ENCODE measurements at regions not wholly inside any gene's neighbourhood (a gene's known extent, or its start where the extent isn't known, plus 50 kb on each side); places are given as distances from the start of the nearest gene placed in this dataset.
A peak's percentile ranks its signal among the peaks of the same experiment; 100 is the strongest.
"Not testable (repeated sequence)": the region's sequence is repeated elsewhere in the genome, so short reads cannot be mapped to it uniquely, and the experiment has no call there.

- H3K27me3 ChIP-seq: no peaks in the 10 kb centered on the region
- no peak for DNase-seq (ENCODE audit: extremely low spot score in 2 of 2)
- H3K27ac ChIP-seq: no peak overlapping the region
- intact Hi-C loops (cut with DNase I): no loop called here
- no peaks in the 10 kb centered on the region for H3K36me3 ChIP-seq
- TF ChIP-seq POLR2AphosphoS5 (IDR thresholded peaks at IDR 0.05; ENCODE audit: insufficient read depth in 1 of 2, low read depth in 1 of 2) (no peak), POLR2A (IDR thresholded peaks at IDR 0.05) (no peak), CTCF (IDR thresholded peaks at IDR 0.05) (no peak)
- H3K4me3 ChIP-seq: no peak overlapping the region
- no peaks in the 10 kb centered on the region for H3K4me1 ChIP-seq
- H3K9me3 ChIP-seq: no peaks in the 10 kb centered on the region
Measured at GRCh38 chr16:24653725-24654124, 75.7 kb upstream of the TNRC6A start.

- DNase-seq (ENCODE audit: extremely low spot score in 2 of 2); H3K4me3 ChIP-seq; H3K9me3 ChIP-seq; H3K27ac ChIP-seq; intact Hi-C loops (cut with DNase I); H3K27me3 ChIP-seq; H3K36me3 ChIP-seq: not testable (repeated sequence)
- H3K4me1 ChIP-seq: peaks cover 28% of the 10 kb centered on the region
Measured at GRCh38 chr16:24665942-24666341, 63.5 kb upstream of the TNRC6A start.

GRCh38 chr16:24667244-24667764, 62.1 kb upstream of the TNRC6A start:
- peaks cover 29% of the 10 kb centered on the region for H3K4me1 ChIP-seq
- no peak overlapping the region for H3K4me3 ChIP-seq
- no peaks in the 10 kb centered on the region for H3K27me3 ChIP-seq
- DNase-seq (ENCODE audit: extremely low spot score in 2 of 2): no peak
- TF ChIP-seq POLR2A (IDR thresholded peaks at IDR 0.05): no peak
- TF ChIP-seq CTCF (IDR thresholded peaks at IDR 0.05): no peak
- TF ChIP-seq POLR2AphosphoS5 (IDR thresholded peaks at IDR 0.05; ENCODE audit: insufficient read depth in 1 of 2, low read depth in 1 of 2): no peak
- H3K9me3 ChIP-seq: no peaks in the 10 kb centered on the region
- no peaks in the 10 kb centered on the region for H3K36me3 ChIP-seq
- intact Hi-C loops (cut with DNase I): no loop called here
- H3K27ac ChIP-seq: no peak overlapping the region

DNA sequence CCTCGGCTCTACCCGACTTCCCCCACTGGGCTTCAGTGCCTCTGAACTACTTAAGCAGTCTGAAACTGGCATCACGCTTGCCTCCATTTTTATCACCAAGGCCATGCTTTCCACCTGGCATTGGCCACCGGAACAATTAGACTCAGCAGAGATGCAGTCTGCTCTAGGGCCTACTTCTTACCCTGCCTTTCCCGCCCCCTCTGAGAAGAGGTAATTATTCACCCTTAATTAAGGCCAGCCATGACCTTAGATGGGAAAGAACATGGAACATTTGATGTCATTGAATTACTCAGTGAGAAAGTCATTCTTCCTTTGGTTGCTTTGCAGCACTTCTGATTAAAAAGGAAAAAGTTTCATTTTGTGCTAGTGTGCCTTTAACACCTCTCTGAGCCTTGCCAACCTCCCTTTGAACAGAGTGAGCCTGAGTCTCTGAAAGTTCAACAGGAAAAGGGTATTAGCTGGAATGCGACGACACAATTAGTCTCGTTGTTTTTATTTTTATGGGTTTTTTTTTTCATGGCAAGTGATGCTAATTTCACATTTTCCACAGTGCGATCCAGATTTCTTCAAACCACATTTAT, 60.9 kb upstream of the TNRC6A start:
- peak overlapping the region; percentile 84 for H3K27ac ChIP-seq
- intact Hi-C loops (cut with DNase I): loop anchor here (1.0 kb wide), 1 partner anchor 22 kb away; no protein-coding TSS in a partner anchor
- TF ChIP-seq POLR2AphosphoS5 (IDR thresholded peaks at IDR 0.05; ENCODE audit: insufficient read depth in 1 of 2, low read depth in 1 of 2): no peak
- no peak for TF ChIP-seq CTCF (IDR thresholded peaks at IDR 0.05)
- no peak for TF ChIP-seq POLR2A (IDR thresholded peaks at IDR 0.05)
- no peak overlapping the region for H3K4me3 ChIP-seq
- DNase-seq (ENCODE audit: extremely low spot score in 2 of 2): peak in 1 of 2 donors; percentile 92
- H3K4me1 ChIP-seq: peaks cover 29% of the 10 kb centered on the region
- H3K9me3 ChIP-seq: no peaks in the 10 kb centered on the region
- no peaks in the 10 kb centered on the region for H3K27me3 ChIP-seq
- no peaks in the 10 kb centered on the region for H3K36me3 ChIP-seq

- TF ChIP-seq POLR2A (IDR thresholded peaks at IDR 0.05) (no peak), POLR2AphosphoS5 (IDR thresholded peaks at IDR 0.05; ENCODE audit: insufficient read depth in 1 of 2, low read depth in 1 of 2) (peak; percentile 46 to 48)
- peak overlapping the region; percentile 84 for H3K27ac ChIP-seq
- H3K4me1 ChIP-seq: peaks cover 29% of the 10 kb centered on the region
- H3K36me3 ChIP-seq: no peaks in the 10 kb centered on the region
- no peaks in the 10 kb centered on the region for H3K27me3 ChIP-seq
- peak in 1 of 2 donors; percentile 94 for DNase-seq (ENCODE audit: extremely low spot score in 2 of 2)
- no peaks in the 10 kb centered on the region for H3K9me3 ChIP-seq
- H3K4me3 ChIP-seq: peak overlapping the region in 1 of 2 donors; percentile 23
- intact Hi-C loops (cut with DNase I): no loop called here
Measured at GRCh38 chr16:24670623-24671454, 58.6 kb upstream of the TNRC6A start.

All from vagina (tissue), 2 donors.